ENCODE measurements at regions not wholly inside any gene's neighbourhood (a gene's known extent, or its start where the extent isn't known, plus 50 kb on each side); places are given as distances from the start of the nearest gene placed in this dataset.
"Not testable (repeated sequence)": the region's sequence is repeated elsewhere in the genome, so short reads cannot be mapped to it uniquely, and the experiment has no call there.

DNA sequence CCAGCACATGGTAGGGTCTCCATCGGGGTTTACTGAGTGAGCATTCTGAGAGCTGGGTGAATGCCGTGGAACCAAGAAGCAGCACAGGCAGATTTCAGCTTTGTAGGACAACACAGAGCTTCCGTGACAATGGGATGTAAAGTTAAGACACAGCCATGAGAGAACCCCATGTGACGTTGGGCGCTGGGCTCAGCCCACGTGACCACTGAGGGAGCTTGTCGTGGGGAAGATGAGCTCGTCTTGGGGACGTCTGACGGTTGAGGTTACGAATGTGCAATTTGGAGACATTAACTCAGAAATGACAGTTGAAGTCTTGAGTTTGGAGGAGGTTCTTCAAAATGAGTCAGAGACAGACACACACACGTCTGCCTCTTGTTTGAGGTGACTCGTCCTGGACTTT lies 51.5 kb upstream of the MUC20 start:
- H3K27ac Mint-ChIP-seq; H3K4me1 Mint-ChIP-seq (ENCODE audit: low read depth); H3K36me3 Mint-ChIP-seq (ENCODE audit: low read depth); H3K9me3 Mint-ChIP-seq; H3K4me3 Mint-ChIP-seq; CTCF ChIA-PET; H3K27me3 Mint-ChIP-seq (ENCODE audit: low read depth); DNase-seq; intact Hi-C loops (cut with micrococcal nuclease): not testable (repeated sequence)

GRCh38 chr3:195668131-195668766 lies 52.5 kb upstream of the MUC20 start:
- H3K27ac Mint-ChIP-seq; DNase-seq; H3K4me1 Mint-ChIP-seq (ENCODE audit: low read depth); intact Hi-C loops (cut with micrococcal nuclease); H3K27me3 Mint-ChIP-seq (ENCODE audit: low read depth); CTCF ChIA-PET; H3K36me3 Mint-ChIP-seq (ENCODE audit: low read depth); H3K4me3 Mint-ChIP-seq; H3K9me3 Mint-ChIP-seq: not testable (repeated sequence)

DNA sequence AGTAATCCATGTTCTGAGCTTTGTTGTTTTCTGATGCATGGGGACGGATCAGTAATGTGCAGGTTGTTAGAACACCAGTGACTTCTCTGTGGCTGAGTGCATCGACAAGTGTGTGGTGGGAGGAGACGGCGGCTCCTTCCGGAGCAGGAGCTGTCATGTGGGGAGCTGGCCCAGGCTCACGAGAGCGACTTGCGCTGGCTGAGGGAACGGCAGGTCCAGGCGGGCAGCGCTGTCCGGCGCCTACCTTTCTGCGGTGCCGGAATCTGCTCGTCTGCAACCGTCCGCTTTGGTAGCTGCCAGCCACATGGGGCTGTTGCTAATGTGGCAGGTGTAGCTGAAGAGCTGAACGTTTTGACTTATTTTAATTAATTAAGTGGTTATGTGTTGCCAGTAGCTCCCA lies 55.5 kb upstream of the MUC20 start:
- H3K27me3 Mint-ChIP-seq (ENCODE audit: low read depth); H3K9me3 Mint-ChIP-seq; H3K4me3 Mint-ChIP-seq; H3K36me3 Mint-ChIP-seq (ENCODE audit: low read depth); H3K27ac Mint-ChIP-seq; DNase-seq; intact Hi-C loops (cut with micrococcal nuclease); H3K4me1 Mint-ChIP-seq (ENCODE audit: low read depth); CTCF ChIA-PET: not testable (repeated sequence)

GRCh38 chr3:195664131-195664530 lies 56.6 kb upstream of the MUC20 start:
- DNase-seq; H3K9me3 Mint-ChIP-seq; intact Hi-C loops (cut with micrococcal nuclease); H3K27me3 Mint-ChIP-seq (ENCODE audit: low read depth); H3K36me3 Mint-ChIP-seq (ENCODE audit: low read depth); H3K4me1 Mint-ChIP-seq (ENCODE audit: low read depth); H3K27ac Mint-ChIP-seq; H3K4me3 Mint-ChIP-seq; CTCF ChIA-PET: not testable (repeated sequence)

DNA sequence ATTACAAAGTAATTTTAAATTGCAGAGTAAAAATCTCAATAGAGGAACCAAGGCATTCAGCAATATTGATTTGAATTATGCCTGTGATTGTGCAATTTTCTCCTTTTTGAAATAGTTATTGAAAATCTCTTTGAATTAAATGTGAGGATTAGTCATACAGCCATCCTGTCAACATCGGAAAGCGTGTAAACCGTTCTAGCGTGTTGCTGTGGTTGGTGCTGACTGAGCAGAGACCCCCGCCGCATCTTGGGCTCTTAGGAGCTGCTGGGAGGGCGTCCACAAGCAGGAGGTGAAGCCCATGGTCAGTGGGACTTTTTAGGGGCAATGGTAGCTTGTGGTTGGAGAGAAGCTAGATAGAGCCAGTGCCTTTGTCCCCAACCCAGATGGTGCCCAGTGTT lies 61.6 kb upstream of the MUC20 start:
- intact Hi-C loops (cut with micrococcal nuclease), result loop anchor here (10.0 kb wide), 2 partner anchors 104 to 384 kb away; partner anchors contain the start of gene XXYLT1
- H3K36me3 Mint-ChIP-seq (ENCODE audit: low read depth); H3K27ac Mint-ChIP-seq; H3K27me3 Mint-ChIP-seq (ENCODE audit: low read depth); H3K4me1 Mint-ChIP-seq (ENCODE audit: low read depth); CTCF ChIA-PET; H3K9me3 Mint-ChIP-seq; DNase-seq: not testable (repeated sequence)
- peak overlapping the region; percentile 15 for H3K4me3 Mint-ChIP-seq

GRCh38 chr3:195658381-195659135 lies 62.2 kb upstream of the MUC20 start:
- H3K9me3 Mint-ChIP-seq; H3K27me3 Mint-ChIP-seq (ENCODE audit: low read depth); DNase-seq; H3K36me3 Mint-ChIP-seq (ENCODE audit: low read depth); CTCF ChIA-PET; H3K4me1 Mint-ChIP-seq (ENCODE audit: low read depth); H3K27ac Mint-ChIP-seq: not testable (repeated sequence)
- intact Hi-C loops (cut with micrococcal nuclease), result loop anchor here (10.0 kb wide), 2 partner anchors 104 to 384 kb away; partner anchors contain the start of gene XXYLT1
- H3K4me3 Mint-ChIP-seq, result peak overlapping the region; percentile 15

- H3K27ac Mint-ChIP-seq, result peak overlapping the region; percentile 78
- H3K36me3 Mint-ChIP-seq (ENCODE audit: low read depth); H3K9me3 Mint-ChIP-seq; H3K27me3 Mint-ChIP-seq (ENCODE audit: low read depth); H3K4me1 Mint-ChIP-seq (ENCODE audit: low read depth); CTCF ChIA-PET: not testable (repeated sequence)
- H3K4me3 Mint-ChIP-seq, result peak overlapping the region; percentile 78
- DNase-seq, result peak; percentile 85
- intact Hi-C loops (cut with micrococcal nuclease), result loop anchor here (10.0 kb wide), 2 partner anchors 103 to 383 kb away; partner anchors contain the start of gene XXYLT1
Observed at GRCh38 chr3:195657475-195658372, 63.1 kb upstream of the MUC20 start.

DNA sequence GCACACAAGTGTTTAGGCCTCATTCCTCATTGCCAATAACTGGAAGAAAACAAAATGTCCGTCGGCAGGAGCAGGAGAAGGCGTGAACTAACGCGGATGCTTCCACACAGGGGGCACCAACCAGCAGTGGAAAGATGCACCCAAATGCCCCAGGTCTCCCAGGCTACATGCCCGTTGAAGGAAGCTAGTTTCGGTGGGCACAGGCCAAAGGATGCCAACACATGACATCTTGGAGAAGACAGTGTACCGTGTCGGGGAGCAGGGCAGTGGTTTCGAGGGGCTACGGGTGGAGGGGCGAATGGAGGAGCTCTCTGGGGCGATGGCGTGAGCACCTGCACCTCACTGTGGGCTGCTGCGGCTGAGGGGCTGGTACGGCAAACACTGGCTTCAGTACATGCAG lies 64.7 kb upstream of the MUC20 start:
- DNase-seq; H3K4me3 Mint-ChIP-seq; H3K36me3 Mint-ChIP-seq (ENCODE audit: low read depth); H3K27ac Mint-ChIP-seq; H3K27me3 Mint-ChIP-seq (ENCODE audit: low read depth); H3K4me1 Mint-ChIP-seq (ENCODE audit: low read depth); H3K9me3 Mint-ChIP-seq; CTCF ChIA-PET: not testable (repeated sequence)
- intact Hi-C loops (cut with micrococcal nuclease), result loop anchor here (10.0 kb wide), 2 partner anchors 101 to 381 kb away; partner anchors contain the start of gene XXYLT1

DNA sequence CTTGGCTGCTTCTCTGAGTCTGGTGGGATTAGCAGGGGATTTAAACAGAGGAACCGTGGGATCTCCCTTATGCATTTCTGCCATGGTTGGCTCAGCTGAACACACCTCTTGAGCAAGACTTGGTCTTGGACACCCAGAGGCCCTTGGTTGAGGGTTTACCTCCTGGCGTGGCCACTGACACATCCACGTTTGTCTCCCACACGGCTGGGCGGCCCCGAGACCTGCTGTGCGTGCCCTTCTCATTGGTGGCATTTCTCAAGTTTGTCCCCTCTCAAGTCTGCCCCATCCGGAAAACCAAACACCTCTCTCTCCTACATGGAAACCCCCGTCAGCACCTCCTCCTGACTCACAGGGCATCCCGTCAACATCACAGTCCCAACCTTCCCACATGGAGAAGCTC lies 66.0 kb upstream of the MUC20 start:
- intact Hi-C loops (cut with micrococcal nuclease), result loop anchor here (10.0 kb wide), 2 partner anchors 100 to 380 kb away; partner anchors contain the start of gene XXYLT1
- CTCF ChIA-PET; DNase-seq; H3K9me3 Mint-ChIP-seq; H3K27ac Mint-ChIP-seq; H3K27me3 Mint-ChIP-seq (ENCODE audit: low read depth); H3K36me3 Mint-ChIP-seq (ENCODE audit: low read depth); H3K4me3 Mint-ChIP-seq; H3K4me1 Mint-ChIP-seq (ENCODE audit: low read depth): not testable (repeated sequence)

GRCh38 chr3:195654138-195654537 lies 66.6 kb upstream of the MUC20 start:
- H3K4me3 Mint-ChIP-seq; H3K27me3 Mint-ChIP-seq (ENCODE audit: low read depth); CTCF ChIA-PET; DNase-seq; H3K9me3 Mint-ChIP-seq; H3K36me3 Mint-ChIP-seq (ENCODE audit: low read depth); H3K4me1 Mint-ChIP-seq (ENCODE audit: low read depth); H3K27ac Mint-ChIP-seq: not testable (repeated sequence)
- intact Hi-C loops (cut with micrococcal nuclease), result loop anchor here (10.0 kb wide), 2 partner anchors 99 to 379 kb away; partner anchors contain the start of gene XXYLT1

GRCh38 chr3:195653641-195654040 lies 67.1 kb upstream of the MUC20 start:
- H3K27me3 Mint-ChIP-seq (ENCODE audit: low read depth); H3K36me3 Mint-ChIP-seq (ENCODE audit: low read depth); CTCF ChIA-PET; H3K4me1 Mint-ChIP-seq (ENCODE audit: low read depth); H3K27ac Mint-ChIP-seq; H3K4me3 Mint-ChIP-seq; H3K9me3 Mint-ChIP-seq: not testable (repeated sequence)
- DNase-seq, result peak; percentile 18
- intact Hi-C loops (cut with micrococcal nuclease), result loop anchor here (2.0 to 10.0 kb wide), 3 partner anchors 99 to 379 kb away; partner anchors contain the start of gene XXYLT1

- H3K27me3 Mint-ChIP-seq (ENCODE audit: low read depth); H3K4me1 Mint-ChIP-seq (ENCODE audit: low read depth); H3K36me3 Mint-ChIP-seq (ENCODE audit: low read depth); H3K9me3 Mint-ChIP-seq; CTCF ChIA-PET; intact Hi-C loops (cut with micrococcal nuclease); H3K4me3 Mint-ChIP-seq; DNase-seq; H3K27ac Mint-ChIP-seq: not testable (repeated sequence)
Observed at GRCh38 chr3:195647912-195648702, 64.4 kb upstream of the APOD start.

Measured in activated naive CD4-positive, alpha-beta T cell treated with anti-CD3 and anti-CD28 coated beads for 36 hours (primary cell).